Left cardiac atrium (tissue), 4 donors: ENCODE measurements at regions not wholly inside any gene's neighbourhood (a gene's known extent, or its start where the extent isn't known, plus 50 kb on each side); places are given as distances from the start of the nearest gene placed in this dataset.
"Not testable (repeated sequence)": the region's sequence is repeated elsewhere in the genome, so short reads cannot be mapped to it uniquely, and the experiment has no call there.

Experiments used
- ATAC-seq, 2 donors: fragments of 200-7000 bp; cut with Tn5 transposase; one replicate each; pipeline ENCODE4 v1.9.1; 2020; ENCODE audit warnings: mild to moderate bottlenecking in 2 of 2, moderate library complexity in 2 of 2
- DNase-seq: peaks from one replicate; pipeline ENCODE4 v3.0.0-alpha.2; 2020
- intact Hi-C, 2 donors: fragments of 100-400 bp; cut with DNase I; formaldehyde crosslinking; loops; one replicate each; pipeline versions ENCODE4 v1.14.1 to v1.15.1; 2022 to 2023
- donor health status: DM: no; HTN: yes; CAD: no.
- donor health status: DM: no; HTN: yes; CAD: no; lungs with severe emphysema.
- donor health status: DM: yes; HTN: yes; CAD: no.
- donor health status: Dilated cardiomyopathy.

DNA sequence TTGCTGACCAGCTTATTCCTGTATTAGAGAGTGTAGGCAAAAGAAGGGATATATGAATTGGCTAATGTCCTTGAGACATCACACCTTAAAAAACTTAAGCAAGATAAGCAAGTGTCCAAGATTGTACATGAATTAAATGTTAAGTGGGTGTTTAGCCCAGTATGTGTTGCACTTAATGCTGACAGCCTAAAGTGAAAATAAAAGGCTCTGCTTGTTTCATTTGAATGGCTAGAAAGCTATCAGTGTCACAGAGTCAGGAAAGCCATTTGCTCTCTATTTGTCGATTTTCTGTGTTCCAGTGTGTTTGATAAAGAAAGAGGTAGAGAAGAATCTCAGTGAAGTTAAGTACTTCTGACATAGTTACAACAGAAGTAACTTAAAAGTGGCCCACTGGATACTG lies 744.9 kb downstream of the ANKRD7 start:
- DNase-seq (no peak), ATAC-seq (no peak)
- intact Hi-C loops, result no loop called here

DNA sequence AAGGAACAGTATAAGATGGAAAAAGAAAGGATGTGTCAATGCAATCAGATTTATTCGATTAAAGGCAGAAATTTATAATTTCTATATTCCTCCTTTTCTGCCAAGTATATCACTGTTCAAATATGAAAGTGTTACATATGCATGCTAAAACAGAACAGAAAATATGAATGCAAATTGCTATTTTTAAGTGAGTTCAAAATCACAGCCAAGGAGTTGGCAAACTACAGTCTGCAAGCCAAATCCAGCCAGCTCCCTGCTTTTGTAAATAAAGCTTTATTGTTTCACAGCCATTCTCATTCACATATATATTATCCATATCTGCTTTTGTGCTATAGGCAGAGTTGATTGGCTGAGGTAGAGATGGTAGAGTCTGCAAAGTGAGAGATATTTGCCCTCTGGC lies 747.2 kb downstream of the ANKRD7 start:
- intact Hi-C loops, result no loop called here
- ATAC-seq (no peak), DNase-seq (no peak)

DNA sequence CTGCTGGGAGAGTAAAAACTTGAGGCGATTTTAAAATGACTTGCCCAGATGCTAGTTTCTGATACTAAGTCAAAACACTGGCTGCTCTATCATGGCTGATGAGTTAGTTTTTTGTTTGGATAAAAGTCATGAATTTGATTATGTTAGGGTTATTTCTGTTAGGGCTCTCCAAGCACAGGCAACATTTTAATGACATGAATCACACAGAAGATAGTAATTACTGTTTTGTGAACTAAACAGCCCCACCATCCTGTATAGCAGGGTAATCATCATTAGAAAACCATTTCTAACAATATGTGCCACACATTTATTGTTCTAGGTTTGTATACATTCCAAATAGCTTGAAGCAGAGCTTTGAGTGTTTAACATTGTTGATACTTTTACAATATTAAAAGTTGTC lies 750.3 kb downstream of the ANKRD7 start:
- ATAC-seq, result no peak
- intact Hi-C loops, result no loop called here

DNA sequence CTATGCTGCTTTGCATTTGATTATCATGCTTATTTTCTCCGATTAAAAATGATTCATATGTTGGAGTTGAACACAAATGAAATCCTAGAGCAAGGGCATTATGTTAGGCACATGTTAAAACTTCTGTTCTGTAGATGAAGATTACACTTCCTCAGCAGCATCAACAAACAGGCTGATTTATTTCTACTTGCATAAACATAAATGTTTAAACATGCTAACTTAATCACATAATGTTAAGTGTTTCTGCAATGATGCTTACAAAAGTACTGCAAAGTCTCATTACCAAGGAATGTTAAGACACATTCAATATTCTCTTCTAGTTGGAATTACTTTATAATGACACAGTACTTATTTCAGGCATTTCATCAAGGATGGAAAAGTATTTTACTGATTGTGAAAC lies 770.8 kb downstream of the ANKRD7 start:
- intact Hi-C loops, result no loop called here
- no peak for ATAC-seq
- DNase-seq, result no peak

More for the DNA sequence above, 750.3 kb downstream of the ANKRD7 start:
- no peak for DNase-seq

DNA sequence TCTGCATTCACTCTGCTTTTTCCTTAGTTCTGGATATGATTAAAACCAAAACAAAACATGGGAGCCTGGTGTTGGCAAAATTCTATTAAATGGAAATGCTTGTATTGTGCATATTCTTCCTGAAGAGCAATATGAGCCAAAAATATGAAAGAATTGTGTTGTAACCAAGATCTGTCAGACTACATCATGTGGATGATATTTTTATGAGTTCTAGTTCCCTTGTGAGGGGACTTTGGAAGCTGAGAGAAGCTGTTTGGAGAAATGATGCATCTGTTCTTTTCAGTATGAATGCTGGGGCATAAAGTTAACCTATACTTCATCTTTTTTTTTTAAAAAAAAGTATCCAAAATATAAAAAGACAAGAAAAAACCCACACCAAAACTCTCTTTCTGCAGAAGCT lies 782.7 kb downstream of the ANKRD7 start:
- intact Hi-C loops, result no loop called here
- DNase-seq, result no peak
- ATAC-seq, result no peak

DNA sequence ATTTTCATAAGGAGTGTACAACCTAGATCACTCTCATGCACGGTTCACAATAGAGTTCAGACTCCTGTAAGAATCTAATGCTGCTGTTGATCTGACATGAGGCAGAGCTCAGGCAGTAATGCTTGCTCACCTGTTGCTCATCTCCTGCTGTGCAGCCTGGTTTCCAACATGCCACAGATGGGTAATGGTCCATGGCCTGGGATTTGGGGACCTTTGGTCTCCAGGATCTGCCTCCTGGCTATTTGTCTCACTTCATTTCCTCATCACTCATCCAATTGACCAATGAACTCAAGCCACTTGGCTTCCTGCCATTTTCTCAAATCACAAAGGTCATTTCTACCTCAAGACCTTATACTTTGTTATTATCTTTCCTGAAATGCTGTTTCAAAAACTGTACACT lies 786.1 kb downstream of the ANKRD7 start:
- no peak for ATAC-seq
- intact Hi-C loops, result no loop called here
- no peak for DNase-seq

DNA sequence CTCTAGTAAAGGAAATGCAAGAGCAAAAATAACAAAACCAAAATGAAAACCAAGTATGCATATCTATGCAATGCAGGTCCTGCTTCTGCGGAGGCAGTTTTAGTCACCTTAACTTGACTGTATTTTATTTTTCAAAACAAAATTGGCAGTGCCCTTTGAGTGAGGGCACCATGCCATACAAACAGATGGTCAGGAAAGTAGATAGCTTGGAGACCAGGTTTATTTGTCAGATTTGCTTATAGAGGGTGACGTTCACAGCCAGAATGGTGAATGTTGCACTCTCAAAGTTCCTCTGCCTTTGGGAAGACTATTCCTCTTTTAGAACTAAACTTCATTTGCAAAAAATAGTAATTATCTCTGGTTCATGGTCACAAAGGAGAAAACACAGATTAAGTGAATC lies 801.9 kb downstream of the ANKRD7 start:
- ATAC-seq (no peak), DNase-seq (no peak)
- intact Hi-C loops, result no loop called here

DNA sequence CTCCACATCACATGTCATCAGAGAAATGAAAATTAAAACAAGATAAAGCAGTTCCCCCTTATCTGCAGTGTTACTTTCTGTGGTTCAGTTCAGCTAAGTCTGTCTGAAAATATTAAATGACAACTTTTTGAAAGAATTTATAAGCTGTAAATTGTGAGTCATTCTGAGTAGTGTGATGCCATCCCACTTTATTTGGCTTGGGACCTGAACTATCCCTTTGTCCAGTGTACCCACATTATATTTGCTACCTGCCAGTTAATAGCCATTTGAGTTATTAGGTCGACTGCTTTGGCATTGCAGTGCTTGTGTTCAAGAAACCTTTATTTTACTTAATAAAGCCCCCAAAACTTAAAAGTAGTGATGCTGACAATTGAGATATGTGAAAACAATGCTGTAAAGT lies 804.2 kb downstream of the ANKRD7 start:
- intact Hi-C loops, result no loop called here
- DNase-seq, result no peak
- no peak for ATAC-seq

DNA sequence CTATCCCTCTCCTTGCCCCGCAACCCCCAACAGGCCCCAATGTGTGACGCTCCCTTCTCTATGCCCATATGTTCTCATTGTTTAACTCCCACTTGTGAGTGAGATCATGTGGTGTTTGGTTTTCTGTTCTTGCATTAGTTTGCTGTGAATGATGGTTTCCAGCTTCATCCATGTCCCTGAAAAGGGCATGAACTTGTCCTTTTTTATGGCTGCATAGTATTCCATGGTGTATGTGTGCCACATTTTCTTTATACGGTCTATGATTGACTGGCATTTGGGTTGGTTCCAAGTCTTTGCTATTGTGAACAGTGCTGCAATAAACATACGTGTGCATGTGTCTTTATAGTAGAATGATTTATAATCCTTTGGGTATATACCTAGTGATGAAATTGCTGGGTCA lies 807.6 kb downstream of the ANKRD7 start:
- ATAC-seq, intact Hi-C loops, DNase-seq: not testable (repeated sequence)

DNA sequence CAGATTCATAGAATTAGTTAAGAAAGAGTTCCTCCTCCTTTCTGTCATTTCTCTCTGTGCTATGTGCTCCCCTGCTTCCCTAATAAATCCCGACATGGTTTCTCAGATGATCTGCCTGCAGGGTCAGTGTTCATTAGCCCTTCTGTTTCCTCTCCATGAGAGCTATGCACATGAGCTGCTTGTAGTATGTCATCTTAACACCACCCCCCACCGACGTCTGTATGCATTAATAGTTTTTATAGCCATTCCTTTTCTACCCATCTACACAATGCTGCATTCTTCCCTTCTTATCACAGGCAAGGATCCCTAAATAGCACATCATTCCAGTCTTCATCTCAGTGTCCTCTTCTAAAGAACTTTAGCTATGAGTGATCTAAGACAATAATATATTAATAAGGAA lies 809.1 kb downstream of the ANKRD7 start:
- ATAC-seq (no peak), DNase-seq (no peak)
- intact Hi-C loops, result no loop called here

DNA sequence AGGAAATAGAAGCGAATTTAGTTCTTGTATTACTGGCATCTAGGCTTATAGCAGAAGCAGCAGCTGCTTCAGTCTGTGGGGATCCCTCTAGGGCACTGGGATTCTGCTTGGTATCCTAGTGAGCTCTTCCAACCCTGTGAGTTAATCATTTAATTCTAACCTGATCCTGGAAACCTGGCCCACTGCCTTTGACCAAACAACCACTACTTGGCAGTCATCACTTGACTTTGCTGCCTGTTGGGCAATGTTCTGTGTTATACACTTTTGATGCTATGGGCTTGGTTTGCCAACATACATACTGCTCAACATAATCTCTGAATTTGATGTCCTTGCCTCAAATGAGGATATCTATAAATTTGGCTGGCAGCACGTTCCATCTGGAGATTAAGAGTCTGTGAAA lies 813.4 kb downstream of the ANKRD7 start:
- DNase-seq (no peak), ATAC-seq (no peak)
- intact Hi-C loops, result no loop called here

DNA sequence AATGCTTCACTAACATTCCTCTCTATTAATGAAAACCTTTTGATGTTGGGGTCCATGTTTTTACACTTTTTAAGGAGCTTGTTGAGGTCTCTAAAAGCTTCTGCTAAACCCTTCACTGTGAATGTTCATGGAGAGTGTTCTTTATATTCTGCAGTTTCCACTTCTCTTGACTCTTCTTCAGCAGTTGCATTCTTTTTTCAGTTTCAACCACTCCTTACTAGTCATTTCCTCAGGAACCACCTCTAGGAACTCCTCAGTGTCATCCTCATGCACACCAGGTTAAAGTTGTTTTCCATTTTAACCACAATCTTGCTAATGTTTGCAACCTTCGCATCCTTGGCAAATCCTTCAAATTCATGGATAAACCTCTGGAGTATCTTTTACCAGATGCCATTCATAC lies 821.6 kb downstream of the ANKRD7 start:
- no peak for DNase-seq
- no peak for ATAC-seq
- intact Hi-C loops, result no loop called here

DNA sequence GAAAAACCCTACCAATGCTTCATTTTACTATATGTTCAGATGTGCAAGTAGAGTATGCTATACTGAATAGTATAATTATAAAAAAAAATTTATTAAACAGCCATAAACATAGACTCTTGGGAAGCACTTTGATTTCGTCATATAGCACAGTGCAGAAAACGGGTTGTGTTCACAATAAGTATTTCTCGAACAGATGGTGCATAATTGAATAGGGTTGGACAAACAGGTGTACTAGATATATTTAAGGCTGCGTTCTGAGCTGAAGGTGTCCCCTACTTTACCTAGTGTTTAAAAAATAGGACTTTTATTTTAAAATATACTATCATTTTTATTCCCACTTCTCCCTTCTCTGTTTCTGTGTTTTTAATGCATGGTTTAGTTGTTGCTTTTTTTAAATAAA lies 841.5 kb downstream of the ANKRD7 start:
- ATAC-seq (no peak), DNase-seq (no peak)
- intact Hi-C loops, result no loop called here

DNA sequence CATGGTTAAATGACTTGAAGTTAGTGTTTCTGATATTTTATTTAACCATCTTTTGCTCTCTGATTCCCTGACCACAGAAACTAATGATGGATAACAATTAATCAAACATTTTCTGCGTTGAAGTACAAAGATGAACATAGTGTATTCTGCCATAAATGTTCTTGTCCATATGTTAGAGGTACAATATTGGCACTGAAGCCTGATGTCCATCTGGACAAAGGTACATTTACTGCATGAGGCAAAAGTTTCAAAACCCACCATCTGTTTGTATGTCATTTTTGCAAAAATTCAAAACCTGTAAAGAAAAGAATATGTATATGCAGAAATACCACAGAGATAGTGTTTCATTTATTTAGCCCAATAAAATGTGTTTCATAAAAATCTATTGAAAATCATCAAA lies 861.5 kb downstream of the ANKRD7 start:
- no peak for DNase-seq
- intact Hi-C loops, result no loop called here
- no peak for ATAC-seq

DNA sequence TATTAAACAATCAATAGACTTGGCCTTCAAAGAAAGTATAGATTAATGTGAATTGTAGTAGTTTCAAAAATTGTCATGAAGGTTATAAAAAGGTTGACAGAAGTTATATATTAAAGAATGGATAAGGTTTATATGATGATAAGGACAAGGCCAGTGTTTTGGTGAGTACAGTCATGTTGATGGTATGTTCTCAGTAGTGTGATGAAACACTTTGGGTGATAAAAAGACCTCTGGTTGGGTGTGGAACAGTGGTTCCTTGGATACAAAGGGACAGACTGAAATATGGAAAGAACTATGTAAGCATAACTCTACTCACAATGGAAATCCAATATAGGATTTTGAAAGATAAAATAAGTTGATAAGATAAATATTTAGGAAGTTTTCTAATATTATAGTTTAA lies 866.3 kb downstream of the ANKRD7 start:
- ATAC-seq (no peak), DNase-seq (no peak)
- intact Hi-C loops, result no loop called here

DNA sequence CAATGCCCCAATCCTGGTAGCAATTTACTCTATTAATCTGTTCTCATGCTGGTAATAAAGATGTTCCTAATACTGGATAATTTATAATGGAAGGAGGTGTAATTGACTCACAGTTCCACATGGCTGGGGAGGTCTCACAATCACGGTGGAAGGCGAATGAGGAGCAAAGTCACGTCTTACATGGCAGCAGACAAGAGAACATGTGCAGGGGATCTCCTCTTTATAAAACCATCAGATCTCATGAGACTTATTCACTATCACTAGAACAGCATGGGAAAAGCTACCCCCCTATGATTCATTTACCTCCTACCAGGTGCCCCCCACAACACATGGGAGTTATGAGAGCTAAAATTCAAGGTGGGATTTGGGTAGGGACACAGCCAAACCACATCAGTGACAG lies 872.2 kb downstream of the ANKRD7 start:
- intact Hi-C loops, result no loop called here
- DNase-seq (no peak), ATAC-seq (no peak)

DNA sequence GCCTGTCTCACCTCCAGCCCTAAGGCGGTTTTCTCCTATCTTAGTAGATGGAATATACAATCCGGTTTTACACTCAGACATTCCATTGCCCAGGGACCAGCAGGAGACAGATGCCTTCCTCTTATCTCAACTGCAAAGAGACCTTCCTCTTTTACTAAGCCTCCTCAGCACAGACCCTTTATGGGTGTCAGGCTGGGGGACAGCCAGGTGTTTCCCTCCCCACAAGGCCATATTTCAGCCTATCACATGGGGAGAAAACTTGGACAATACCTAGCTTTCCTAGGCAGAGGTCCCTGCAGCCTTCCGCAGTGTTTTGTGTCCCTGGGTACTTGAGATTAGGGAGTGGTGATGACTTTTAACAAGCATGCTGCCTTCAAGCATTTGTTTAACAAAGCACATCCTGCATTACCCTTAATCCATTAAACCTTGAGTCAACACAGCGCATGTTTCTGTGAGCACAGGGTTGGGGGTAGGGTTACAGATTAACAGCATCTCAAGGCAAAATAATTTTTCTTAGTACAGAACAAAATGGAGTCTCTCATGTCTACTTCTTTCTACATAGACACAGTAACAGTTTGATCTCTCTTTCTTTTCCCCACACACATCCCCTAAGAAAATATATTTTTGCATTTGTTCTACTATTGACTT lies 876.2 kb downstream of the ANKRD7 start:
- DNase-seq, intact Hi-C loops, ATAC-seq: not testable (repeated sequence)

DNA sequence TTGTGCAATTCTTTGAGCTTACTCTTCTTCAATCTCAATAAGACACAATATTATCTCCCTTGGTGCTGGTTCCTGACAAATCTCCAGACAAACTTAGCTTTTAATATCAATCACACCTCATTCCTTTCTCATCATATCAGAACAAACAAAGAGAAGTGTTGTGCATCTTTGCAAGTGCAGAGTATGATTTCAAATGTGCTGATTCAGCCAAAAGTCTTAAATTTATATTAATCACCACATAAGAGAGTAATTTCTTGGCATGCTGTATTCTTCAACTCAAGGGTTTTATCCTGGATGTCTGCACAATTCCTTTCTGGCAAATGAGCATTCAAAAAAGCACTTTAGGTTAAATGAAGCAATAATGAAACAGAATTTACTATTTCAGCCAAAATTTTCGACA lies 877.8 kb downstream of the ANKRD7 start:
- intact Hi-C loops, result no loop called here
- no peak for ATAC-seq
- no peak for DNase-seq

DNA sequence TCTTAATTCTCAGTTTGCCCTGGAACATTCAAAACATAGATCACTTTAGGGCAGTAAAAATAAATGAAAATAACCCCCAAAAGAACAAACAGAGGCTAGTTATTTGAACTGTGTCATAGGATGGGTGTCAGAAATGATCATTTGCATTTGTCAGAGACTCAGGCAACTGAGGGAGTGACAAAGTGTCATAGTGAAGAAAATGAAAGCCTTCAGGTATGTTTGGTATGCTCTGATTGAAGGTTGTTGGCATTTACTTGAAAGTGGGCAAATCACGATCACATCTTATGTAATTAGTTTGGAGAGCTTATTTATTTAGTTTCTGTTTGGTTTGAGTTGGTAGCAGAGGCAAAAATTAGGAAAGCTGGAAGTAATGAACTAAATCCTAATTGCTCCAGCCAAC lies 880.9 kb downstream of the ANKRD7 start:
- DNase-seq (no peak), ATAC-seq (no peak)
- intact Hi-C loops, result no loop called here

DNA sequence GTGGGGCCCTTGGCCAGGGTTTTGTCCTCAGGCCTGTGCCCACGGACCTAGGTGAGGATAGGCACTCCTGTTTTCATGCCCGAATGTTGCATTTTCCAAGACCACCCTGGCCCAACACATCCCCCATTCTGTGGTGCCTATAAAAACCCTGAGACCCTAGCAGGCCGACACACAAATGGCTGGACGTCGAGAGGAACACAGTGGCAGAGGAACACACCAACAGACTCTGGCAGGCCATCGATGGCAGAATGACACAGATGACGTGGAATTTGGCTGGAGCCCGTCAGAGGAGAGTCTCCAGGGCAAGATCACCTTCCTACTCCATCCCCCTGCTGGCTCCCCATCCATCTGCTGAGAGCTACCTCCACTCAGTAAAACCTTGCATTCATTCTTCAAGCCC lies 898.8 kb downstream of the ANKRD7 start:
- intact Hi-C loops, result no loop called here
- ATAC-seq (no peak), DNase-seq (no peak)

DNA sequence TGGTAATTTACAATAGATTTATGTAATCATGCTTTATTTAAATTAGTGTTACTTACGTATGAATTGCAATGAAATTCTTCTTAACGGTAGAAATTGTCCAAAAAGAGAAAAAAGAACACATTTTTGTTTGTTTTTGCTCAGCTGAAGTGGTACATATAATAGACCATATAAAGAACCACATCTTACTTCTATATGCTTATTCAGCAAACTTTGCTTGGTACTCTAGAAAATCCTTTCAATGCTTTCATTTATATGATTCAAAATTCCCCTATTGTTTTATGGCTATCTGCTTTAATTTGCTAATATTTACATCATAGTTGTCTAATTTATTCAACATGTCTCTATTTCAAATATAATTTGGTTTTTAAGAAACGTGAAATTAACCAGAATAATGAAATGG lies 903.2 kb downstream of the ANKRD7 start:
- DNase-seq, result no peak
- ATAC-seq, result no peak
- intact Hi-C loops, result no loop called here

DNA sequence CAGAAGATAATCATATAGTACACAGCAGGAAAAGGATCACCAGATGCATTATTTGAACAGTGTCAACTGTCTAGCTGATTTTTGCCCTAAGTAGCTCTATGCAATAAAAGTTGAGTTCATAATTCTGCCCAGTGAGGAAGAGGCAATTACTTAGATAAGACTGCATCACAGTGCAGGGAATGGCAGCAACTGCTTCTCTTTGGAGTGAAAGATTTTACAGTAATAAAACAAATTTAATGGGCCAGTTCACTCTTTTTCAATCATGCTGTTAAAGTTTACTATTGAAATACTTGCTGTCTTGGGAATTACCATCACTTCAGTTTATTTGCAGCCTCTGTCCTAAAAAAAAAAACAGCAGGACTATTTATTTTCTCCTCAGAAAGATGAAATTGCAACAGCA lies 907.9 kb downstream of the ANKRD7 start:
- ATAC-seq, result no peak
- intact Hi-C loops, result no loop called here
- no peak for DNase-seq
